ENCODE measurements at regions not wholly inside any gene's neighbourhood (a gene's known extent, or its start where the extent isn't known, plus 50 kb on each side); places are given as distances from the start of the nearest gene placed in this dataset.

DNA sequence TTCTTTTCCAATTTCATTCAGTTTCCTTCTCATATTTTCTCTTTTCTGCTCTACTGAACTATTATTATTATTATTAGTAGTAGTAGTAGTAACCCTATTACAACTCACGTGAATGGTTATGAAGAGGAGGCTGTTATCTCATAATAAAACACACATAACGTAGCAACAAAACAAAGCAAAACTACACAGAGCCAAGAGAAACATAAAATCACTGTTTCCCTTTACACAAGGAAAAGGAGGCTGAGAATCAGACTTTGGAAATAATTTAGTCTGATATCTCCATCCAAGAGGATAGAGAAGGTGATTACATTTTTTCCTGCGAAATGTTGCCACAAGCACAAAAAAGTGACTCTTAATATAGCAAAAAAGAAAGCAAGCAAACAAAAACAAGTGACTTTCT lies 975.8 kb upstream of the FLRT2 start:
- Histone ChIP-seq H2AFZ (ENCODE audit: low read depth, low read length) (no peak overlapping the region), H3K4me3 (replicated peaks in 1 of 3; ENCODE audit: insufficient read depth in 1 of 3, low read depth in 1 of 3, low read length in 3 of 3) (no peak overlapping the region), H4K20me1 (replicated peaks; ENCODE audit: control insufficient read depth, extremely low read depth, insufficient read depth, low read length) (no peaks in the 10 kb centered on the region), H3K36me3 (ENCODE audit: control insufficient read depth in 2 of 2, extremely low read depth in 1 of 2, insufficient read depth in 2 of 2, low read length in 2 of 2) (no peaks in the 10 kb centered on the region), H3K79me2 (ENCODE audit: control insufficient read depth, insufficient read depth, low read length) (no peaks in the 10 kb centered on the region), H3K9ac (replicated peaks; ENCODE audit: extremely low read depth, insufficient read depth, low read length) (no peak overlapping the region), H3K9me1 (replicated peaks; ENCODE audit: control insufficient read depth, extremely low read depth, insufficient read depth, low read length) (no peaks in the 10 kb centered on the region), H3K27ac (ENCODE audit: insufficient read depth, low read depth, low read length) (no peak overlapping the region), H3K4me2 (ENCODE audit: insufficient read depth, low read length) (no peak overlapping the region), H3K27me3 (ENCODE audit: control insufficient read depth in 2 of 2, insufficient read depth in 2 of 2, low read length in 2 of 2) (no peaks in the 10 kb centered on the region), H3K4me1 (ENCODE audit: control insufficient read depth, extremely low read depth, insufficient read depth, low read length) (no peaks in the 10 kb centered on the region), H3K9me3 (replicated peaks; ENCODE audit: control insufficient read depth, insufficient read depth, low read length) (no peaks in the 10 kb centered on the region)
- BruUV-seq (replicated peaks), result no TSS peak
- intact Hi-C loops (cut with micrococcal nuclease), result no loop called here
- POLR2A ChIA-PET, result no interaction called here
- dilution Hi-C loops (cut with MboI; ENCODE audit: extremely low pct_ligation_motif_present, low sequenced_read_pairs), result no loop called here
- DNase-seq (ENCODE audit: low read depth, low spot score), result peak; percentile 41
- TF ChIP-seq GATA2 (IDR thresholded peaks at IDR 0.05; ENCODE audit: insufficient read depth, insufficient read length, low read depth, low read length) (no peak), MYC (IDR thresholded peaks at IDR 0.05; ENCODE audit: low read depth, low read length) (no peak), EZH2 (IDR thresholded peaks at IDR 0.05; ENCODE audit: borderline replicate concordance, low read depth, low read length, severe bottlenecking) (no peak), MAX (IDR thresholded peaks at IDR 0.05; ENCODE audit: insufficient read depth, insufficient read length) (no peak), JUN (IDR thresholded peaks at IDR 0.05; ENCODE audit: borderline replicate concordance, insufficient read depth, insufficient read length, low read depth) (no peak)
- TF ChIP-seq, protein P1, sequence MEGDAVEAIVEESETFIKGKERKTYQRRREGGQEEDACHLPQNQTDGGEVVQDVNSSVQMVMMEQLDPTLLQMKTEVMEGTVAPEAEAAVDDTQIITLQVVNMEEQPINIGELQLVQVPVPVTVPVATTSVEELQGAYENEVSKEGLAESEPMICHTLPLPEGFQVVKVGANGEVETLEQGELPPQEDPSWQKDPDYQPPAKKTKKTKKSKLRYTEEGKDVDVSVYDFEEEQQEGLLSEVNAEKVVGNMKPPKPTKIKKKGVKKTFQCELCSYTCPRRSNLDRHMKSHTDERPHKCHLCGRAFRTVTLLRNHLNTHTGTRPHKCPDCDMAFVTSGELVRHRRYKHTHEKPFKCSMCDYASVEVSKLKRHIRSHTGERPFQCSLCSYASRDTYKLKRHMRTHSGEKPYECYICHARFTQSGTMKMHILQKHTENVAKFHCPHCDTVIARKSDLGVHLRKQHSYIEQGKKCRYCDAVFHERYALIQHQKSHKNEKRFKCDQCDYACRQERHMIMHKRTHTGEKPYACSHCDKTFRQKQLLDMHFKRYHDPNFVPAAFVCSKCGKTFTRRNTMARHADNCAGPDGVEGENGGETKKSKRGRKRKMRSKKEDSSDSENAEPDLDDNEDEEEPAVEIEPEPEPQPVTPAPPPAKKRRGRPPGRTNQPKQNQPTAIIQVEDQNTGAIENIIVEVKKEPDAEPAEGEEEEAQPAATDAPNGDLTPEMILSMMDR (IDR thresholded peaks at IDR 0.05; ENCODE audit: extremely low read depth in 1 of 2, insufficient read depth in 1 of 2, low read depth in 1 of 2, low read length in 2 of 2), result no peak
- FAIRE-seq, result no peak
- CTCF ChIA-PET, result interaction anchor here (1.0 kb wide), 1 partner anchor 14 kb away, joined by 3 read pairs; no protein-coding TSS in a partner anchor
